ENCODE measurements at regions not wholly inside any gene's neighbourhood (a gene's known extent, or its start where the extent isn't known, plus 50 kb on each side); places are given as distances from the start of the nearest gene placed in this dataset.

GRCh38 chr14:22699801-22700564 is 55.8 kb upstream of the OR6J1 start:
- no peak for TF ChIP-seq CTCF (IDR thresholded peaks at IDR 0.05; ENCODE audit: low read length, missing control alignments)
- peak; percentile 40 for DNase-seq (ENCODE audit: low read depth)
- no peak overlapping the region for H3K4me3 ChIP-seq (replicated peaks; ENCODE audit: low read depth, low read length)

- no peak for DNase-seq (ENCODE audit: low read depth)
- TF ChIP-seq CTCF (IDR thresholded peaks at IDR 0.05; ENCODE audit: low read length, missing control alignments), result no peak
- peak overlapping the region; percentile 24 for H3K4me3 ChIP-seq (replicated peaks; ENCODE audit: low read depth, low read length)
Measured at GRCh38 chr14:22713631-22713950, 52.9 kb upstream of the OXA1L start.

- TF ChIP-seq CTCF (IDR thresholded peaks at IDR 0.05; ENCODE audit: low read length, missing control alignments), result no peak
- H3K4me3 ChIP-seq (replicated peaks; ENCODE audit: low read depth, low read length), result no peak overlapping the region
- no peak for DNase-seq (ENCODE audit: low read depth)
Measured at GRCh38 chr14:22715186-22715812, 51.2 kb upstream of the OXA1L start.

- no peak overlapping the region for H3K4me3 ChIP-seq (replicated peaks; ENCODE audit: low read depth, low read length)
Measured at GRCh38 chr14:22715890-22716289, 50.6 kb upstream of the OXA1L start.

More at GRCh38 chr14:22715890-22716289, 50.6 kb upstream of the OXA1L start:
- TF ChIP-seq CTCF (IDR thresholded peaks at IDR 0.05; ENCODE audit: low read length, missing control alignments), result no peak
- DNase-seq (ENCODE audit: low read depth), result no peak
